Left ventricle myocardium inferior (tissue), 1 donor: ENCODE measurements at regions not wholly inside any gene's neighbourhood (a gene's known extent, or its start where the extent isn't known, plus 50 kb on each side); places are given as distances from the start of the nearest gene placed in this dataset.

Source experiments
- DNase-seq: peaks from one replicate; pipeline ENCODE4 v3.0.0-alpha.2; 2020
- H3K27ac ChIP-seq: fragments of 200-600 bp; replicated peaks from 2 replicates; pipeline ENCODE4 v1.8.0; 2021
- H3K27me3 ChIP-seq: fragments of 200-600 bp; 2 replicates; pipeline ENCODE4 v1.8.0; 2021; ENCODE audit warnings: low read depth
- H3K36me3 ChIP-seq: fragments of 200-600 bp; 2 replicates; pipeline ENCODE4 v1.8.0; 2021
- H3K4me1 ChIP-seq: fragments of 200-600 bp; 2 replicates; pipeline ENCODE4 v1.8.0; 2021
- H3K4me3 ChIP-seq: fragments of 200-600 bp; 2 replicates; pipeline ENCODE4 v1.8.0; 2021; ENCODE audit warnings: mild to moderate bottlenecking, moderate library complexity
- H3K9me3 ChIP-seq: fragments of 200-600 bp; replicated peaks from 2 replicates; pipeline ENCODE4 v1.8.0; 2021
- intact Hi-C: fragments of 100-400 bp; cut with micrococcal nuclease; formaldehyde crosslinking; loops from one replicate; pipeline ENCODE4 v1.11.0; 2022
- TF ChIP-seq, protein P1 (sequence below): fragments of 200-600 bp; IDR thresholded peaks from 2 replicates; pipeline ENCODE4 v1.8.0; 2021; ENCODE audit warnings: antibody characterized with exemption, mild to moderate bottlenecking, borderline replicate concordance
- donor health status: DM: no; HTN: yes; CAD: no; lungs with severe emphysema.

DNA sequence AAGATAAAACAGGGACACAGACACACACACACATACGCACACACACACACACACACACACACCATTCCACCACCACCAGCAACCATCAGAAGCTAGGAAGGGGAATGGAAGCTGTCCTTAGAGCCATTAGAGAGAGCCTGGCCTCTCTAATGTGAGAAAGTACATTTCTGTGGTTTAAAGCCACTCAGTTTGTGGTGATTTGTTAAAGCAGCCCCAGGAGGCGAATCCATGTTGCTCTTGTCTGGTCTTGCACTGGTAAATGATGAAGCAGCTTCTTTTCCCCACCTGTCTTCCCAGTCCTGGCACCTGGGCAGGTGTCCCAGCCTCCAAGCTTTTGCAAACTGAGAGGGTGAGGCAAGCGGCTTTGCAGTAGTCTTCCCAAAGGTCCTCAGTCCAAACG lies 118.9 kb upstream of the KL start:
- TF ChIP-seq, protein P1, sequence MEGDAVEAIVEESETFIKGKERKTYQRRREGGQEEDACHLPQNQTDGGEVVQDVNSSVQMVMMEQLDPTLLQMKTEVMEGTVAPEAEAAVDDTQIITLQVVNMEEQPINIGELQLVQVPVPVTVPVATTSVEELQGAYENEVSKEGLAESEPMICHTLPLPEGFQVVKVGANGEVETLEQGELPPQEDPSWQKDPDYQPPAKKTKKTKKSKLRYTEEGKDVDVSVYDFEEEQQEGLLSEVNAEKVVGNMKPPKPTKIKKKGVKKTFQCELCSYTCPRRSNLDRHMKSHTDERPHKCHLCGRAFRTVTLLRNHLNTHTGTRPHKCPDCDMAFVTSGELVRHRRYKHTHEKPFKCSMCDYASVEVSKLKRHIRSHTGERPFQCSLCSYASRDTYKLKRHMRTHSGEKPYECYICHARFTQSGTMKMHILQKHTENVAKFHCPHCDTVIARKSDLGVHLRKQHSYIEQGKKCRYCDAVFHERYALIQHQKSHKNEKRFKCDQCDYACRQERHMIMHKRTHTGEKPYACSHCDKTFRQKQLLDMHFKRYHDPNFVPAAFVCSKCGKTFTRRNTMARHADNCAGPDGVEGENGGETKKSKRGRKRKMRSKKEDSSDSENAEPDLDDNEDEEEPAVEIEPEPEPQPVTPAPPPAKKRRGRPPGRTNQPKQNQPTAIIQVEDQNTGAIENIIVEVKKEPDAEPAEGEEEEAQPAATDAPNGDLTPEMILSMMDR: no peak
- Histone ChIP-seq H3K4me3 (no peak overlapping the region), H3K4me1 (no peaks in the 10 kb centered on the region), H3K36me3 (no peaks in the 10 kb centered on the region), H3K27ac (no peak overlapping the region), H3K9me3 (peaks cover 4% of the 10 kb centered on the region), H3K27me3 (no peaks in the 10 kb centered on the region)
- intact Hi-C loops: no loop called here
- DNase-seq: no peak

DNA sequence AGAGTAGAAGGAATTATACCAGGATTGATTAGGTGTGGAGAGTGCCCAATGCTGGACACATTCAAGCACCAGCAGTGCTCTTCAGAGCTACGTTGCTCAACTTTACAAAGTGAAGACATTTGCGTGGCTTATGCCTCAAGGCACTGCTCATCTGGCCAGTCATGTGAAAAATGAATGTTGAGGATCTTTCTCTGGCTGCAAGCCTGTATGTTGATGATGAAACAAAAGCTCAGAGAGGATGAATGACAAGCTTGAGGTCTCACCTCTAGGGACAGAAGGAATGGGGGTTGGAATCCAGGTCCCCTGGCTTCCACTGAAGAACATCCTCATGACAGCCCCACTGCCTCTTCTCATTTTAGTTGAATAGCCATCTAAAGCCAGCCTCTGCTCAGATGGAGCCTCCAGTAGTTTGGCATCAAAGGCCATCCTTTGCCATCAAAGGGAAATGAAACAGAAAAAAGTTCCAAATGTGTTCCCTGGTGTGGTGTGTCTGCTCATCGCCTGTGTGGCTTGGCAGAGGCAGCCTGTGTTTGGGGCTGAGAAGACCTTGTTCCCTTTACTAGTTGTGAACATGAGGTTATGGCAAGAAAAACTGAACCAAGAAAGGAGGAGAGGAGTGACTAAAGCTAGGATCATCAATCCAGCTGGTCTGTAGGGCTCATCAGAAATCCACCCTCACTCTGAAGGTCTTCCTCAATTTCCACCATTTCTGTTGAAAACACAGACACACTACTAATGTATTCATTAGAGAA lies 114.0 kb upstream of the KL start:
- intact Hi-C loops: no loop called here
- H3K4me3 ChIP-seq: peak overlapping the region; percentile 5
- no peak for DNase-seq

DNA sequence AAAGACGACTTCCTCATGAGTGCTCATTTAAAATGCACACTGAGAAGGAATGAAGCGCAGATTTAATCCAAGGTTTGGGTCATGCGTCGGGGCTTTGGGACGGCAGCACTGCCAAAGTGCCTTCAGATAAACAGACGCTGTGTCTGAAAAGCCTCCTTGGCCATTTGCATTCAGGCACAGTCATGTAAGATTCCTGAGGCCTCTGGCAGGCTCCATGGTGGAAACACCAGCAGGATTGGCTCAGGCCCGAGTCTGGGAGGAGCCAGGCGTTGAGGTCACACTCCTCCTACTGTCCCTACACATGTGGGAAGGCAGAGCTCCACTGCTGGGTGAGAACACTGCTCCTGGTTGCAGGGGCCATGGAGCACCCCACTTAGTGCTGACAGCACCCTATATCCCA lies 113.3 kb upstream of the KL start:
- Histone ChIP-seq H3K27me3 (no peaks in the 10 kb centered on the region), H3K9me3 (peaks cover 4% of the 10 kb centered on the region), H3K4me1 (peaks cover 12% of the 10 kb centered on the region), H3K27ac (peak overlapping the region; percentile 80), H3K4me3 (peak overlapping the region; percentile 5), H3K36me3 (no peaks in the 10 kb centered on the region)
- TF ChIP-seq, protein P1: no peak
- DNase-seq: peak; percentile 85
- intact Hi-C loops: no loop called here

More for the DNA sequence above, 114.0 kb upstream of the KL start:
- H3K9me3 ChIP-seq: peaks cover 4% of the 10 kb centered on the region
- no peaks in the 10 kb centered on the region for H3K36me3 ChIP-seq
- TF ChIP-seq, protein P1: no peak
- H3K27ac ChIP-seq: peak overlapping the region; percentile 80
- H3K4me1 ChIP-seq: peaks cover 12% of the 10 kb centered on the region
- no peaks in the 10 kb centered on the region for H3K27me3 ChIP-seq

DNA sequence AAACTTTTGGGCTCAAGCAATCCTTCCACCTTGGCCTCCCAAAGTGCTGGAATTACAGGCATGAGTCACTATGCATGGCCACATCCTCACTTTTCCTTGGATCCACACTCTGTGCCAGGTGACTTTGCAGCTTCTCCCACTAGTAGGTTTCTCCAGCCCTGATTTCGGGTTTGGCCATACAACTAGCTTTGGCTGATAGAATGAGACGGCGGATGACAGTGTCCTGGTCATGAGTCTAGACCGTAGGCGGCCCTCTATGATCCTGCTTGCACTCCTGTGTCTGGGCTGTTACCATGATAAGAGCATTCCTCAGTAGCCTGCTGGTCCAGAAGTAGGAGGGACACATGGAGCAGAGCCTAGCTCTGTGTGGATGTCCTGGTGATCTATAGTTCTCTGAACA lies 112.5 kb upstream of the KL start:
- Histone ChIP-seq H3K36me3 (no peaks in the 10 kb centered on the region), H3K27ac (peak overlapping the region; percentile 80), H3K4me1 (peaks cover 12% of the 10 kb centered on the region), H3K9me3 (peaks cover 4% of the 10 kb centered on the region), H3K4me3 (no peak overlapping the region), H3K27me3 (no peaks in the 10 kb centered on the region)
- intact Hi-C loops: no loop called here
- TF ChIP-seq, protein P1: no peak
- DNase-seq: no peak

DNA sequence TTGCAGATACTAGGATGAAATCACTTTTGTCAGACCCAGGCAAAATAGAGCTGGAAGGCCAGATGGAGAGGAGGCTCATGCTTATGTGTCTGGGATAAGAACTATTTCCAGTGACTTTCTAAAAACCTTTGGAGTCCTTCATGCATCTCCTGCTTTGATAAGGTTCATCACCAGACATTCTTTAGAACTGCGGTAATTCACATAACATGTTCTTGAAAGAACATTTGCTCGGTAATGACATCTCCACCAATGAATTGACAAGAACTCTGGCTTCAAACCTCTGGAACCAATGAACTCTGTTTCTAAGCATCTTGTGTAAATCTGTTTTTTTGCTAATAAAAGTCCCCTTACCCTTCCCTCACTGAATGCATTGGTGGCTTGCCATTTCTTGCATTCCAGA lies 112.0 kb upstream of the KL start:
- no peak overlapping the region for H3K4me3 ChIP-seq
- intact Hi-C loops: no loop called here
- H3K4me1 ChIP-seq: peaks cover 12% of the 10 kb centered on the region
- no peaks in the 10 kb centered on the region for H3K27me3 ChIP-seq
- TF ChIP-seq, protein P1: no peak
- DNase-seq: no peak
- peaks cover 4% of the 10 kb centered on the region for H3K9me3 ChIP-seq
- peak overlapping the region; percentile 80 for H3K27ac ChIP-seq
- H3K36me3 ChIP-seq: no peaks in the 10 kb centered on the region
